GM12875 (cell line): ENCODE measurements at regions not wholly inside any gene's neighbourhood (a gene's known extent, or its start where the extent isn't known, plus 50 kb on each side); places are given as distances from the start of the nearest gene placed in this dataset.
"Not testable (repeated sequence)": the region's sequence is repeated elsewhere in the genome, so short reads cannot be mapped to it uniquely, and the experiment has no call there.

Experiments
- H3K4me3 ChIP-seq: one replicate; pipeline ENCODE4 v1.5.1; 2011; ENCODE audit warnings: low read depth, low read length, control low read depth
- CTCF ChIP-seq: IDR thresholded peaks from 2 replicates; pipeline ENCODE4 v1.5.1; 2011; ENCODE audit warnings: low read depth, mild to moderate bottlenecking, control low read depth, inconsistent platforms, low read length, moderate library complexity, borderline replicate concordance; ENCODE audit not compliant: insufficient read depth

DNA sequence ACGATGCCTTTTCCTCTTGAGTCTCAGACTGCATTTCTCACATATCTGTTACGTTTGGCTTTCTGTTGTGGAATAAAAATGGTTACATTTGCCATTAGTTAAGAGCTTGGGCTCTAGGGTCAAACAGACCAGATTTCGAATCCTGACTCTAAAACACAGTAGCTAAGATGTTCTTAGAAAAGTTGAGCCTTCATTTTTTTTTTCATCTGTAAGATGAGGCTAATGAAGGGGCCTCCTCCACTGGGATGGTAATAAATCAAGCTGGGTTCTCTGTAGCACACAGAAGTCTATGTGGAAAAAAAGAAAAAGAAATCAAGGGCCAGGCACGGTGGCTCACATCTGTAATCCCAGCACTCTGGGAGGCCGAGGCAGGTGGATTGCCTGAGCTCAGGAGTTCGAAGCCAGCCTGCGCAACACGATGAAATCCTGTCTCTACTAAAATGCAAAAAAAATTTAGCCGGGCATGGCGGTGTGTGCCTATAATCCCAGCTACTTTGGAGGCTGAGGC is 49.9 kb upstream of the CAPRIN1 start:
- TF ChIP-seq CTCF, result no peak

GRCh38 chr11:33999393-33999792 is 52.1 kb upstream of the CAPRIN1 start:
- no peak overlapping the region for H3K4me3 ChIP-seq
- TF ChIP-seq CTCF, result no peak

More for the DNA sequence above, 49.9 kb upstream of the CAPRIN1 start:
- H3K4me3 ChIP-seq, result peak overlapping the region; percentile 16

DNA sequence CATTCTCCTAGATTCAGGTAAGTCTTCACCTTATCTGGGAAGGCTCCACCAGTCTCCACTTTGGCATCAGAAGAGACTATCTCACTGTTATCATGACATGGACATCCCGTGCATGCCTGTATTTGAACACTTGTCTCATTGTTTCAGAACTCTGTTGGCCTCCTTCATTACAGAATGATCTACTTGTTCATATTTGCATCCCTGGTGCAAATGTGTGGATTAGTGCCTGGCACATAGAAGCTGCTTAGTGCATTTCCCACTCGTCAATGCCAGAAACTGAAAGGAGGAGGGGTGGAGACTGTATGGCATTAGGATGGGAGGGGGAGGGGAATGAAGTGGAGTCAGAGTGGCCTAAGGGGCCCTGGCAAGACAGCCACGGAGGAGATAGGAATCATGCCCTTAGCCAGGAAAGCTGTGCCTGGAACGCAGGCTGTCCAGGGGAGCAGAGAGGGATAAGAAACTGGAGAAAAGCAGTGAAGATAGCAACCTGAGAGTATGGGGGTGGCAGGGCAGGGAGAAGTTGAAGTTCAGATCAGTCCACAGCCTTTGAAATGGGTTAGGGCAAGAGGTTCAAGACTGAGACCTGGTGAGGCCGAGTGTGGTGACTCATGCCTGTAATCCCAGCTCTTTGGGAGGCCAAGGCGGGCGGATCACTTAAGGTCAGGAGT is 53.8 kb upstream of the CAPRIN1 start:
- no peak for TF ChIP-seq CTCF
- H3K4me3 ChIP-seq, result no peak overlapping the region

- TF ChIP-seq CTCF, result peak; percentile 75
- H3K4me3 ChIP-seq, result no peak overlapping the region
Observed at GRCh38 chr11:33996498-33997454, 54.8 kb upstream of the CAPRIN1 start.

DNA sequence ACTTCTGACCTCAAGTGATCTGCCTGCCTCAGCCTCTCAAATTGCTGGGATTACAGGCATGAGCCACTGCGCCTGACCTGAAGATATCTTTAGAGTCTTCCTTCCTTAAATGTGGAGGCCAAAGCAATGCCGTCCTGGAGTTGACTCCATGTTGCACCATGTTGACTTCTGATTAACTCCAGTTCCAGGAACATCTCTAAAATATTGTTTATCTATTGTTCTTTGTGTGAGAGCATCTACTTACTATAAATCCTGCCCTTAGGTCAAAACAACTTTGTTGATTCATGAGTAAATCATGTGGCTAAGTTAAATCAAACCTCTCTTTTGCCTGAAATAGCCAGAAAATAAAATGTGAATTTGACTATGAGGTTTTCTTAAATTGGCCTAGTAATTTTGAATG is 56.6 kb upstream of the CAPRIN1 start:
- TF ChIP-seq CTCF, result no peak
- H3K4me3 ChIP-seq, result no peak overlapping the region

DNA sequence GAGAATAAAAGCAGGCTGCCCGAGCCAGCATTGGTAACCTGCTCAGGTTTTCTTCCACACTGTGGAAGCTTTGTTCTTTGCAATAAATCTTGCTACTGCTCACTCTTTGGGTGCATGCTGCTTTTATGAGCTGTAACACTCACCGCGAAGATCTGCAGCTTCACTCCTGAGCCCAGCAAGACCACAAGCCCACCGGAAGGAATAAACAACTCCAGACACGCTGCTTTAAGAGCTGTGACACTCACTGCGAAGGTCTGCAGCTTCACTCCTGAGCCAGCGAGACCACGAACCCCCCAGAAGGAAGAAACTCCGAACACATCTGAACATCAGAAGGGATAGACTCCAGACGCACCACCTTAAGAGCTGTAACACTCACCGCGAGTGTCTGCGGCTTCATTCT is 60.4 kb upstream of the CAPRIN1 start:
- H3K4me3 ChIP-seq, result not testable (repeated sequence)

GRCh38 chr11:33990131-33990530 is 61.4 kb upstream of the CAPRIN1 start:
- H3K4me3 ChIP-seq, result not testable (repeated sequence)

GRCh38 chr11:33989461-33989860 is 62.1 kb upstream of the CAPRIN1 start:
- TF ChIP-seq CTCF, result no peak
- H3K4me3 ChIP-seq, result no peak overlapping the region
